GM12878 (cell line): ENCODE measurements at regions not wholly inside any gene's neighbourhood (a gene's known extent, or its start where the extent isn't known, plus 50 kb on each side); places are given as distances from the start of the nearest gene placed in this dataset.
A peak's percentile ranks its signal among the peaks of the same experiment; 100 is the strongest.

ENCODE experiments used
- ATAC-seq: fragments of 200-7000 bp; cut with Tn5 transposase; 3 replicates; pipeline ENCODE4 v1.9.1; 2020; ENCODE audit warnings: mild to moderate bottlenecking, moderate library complexity
- BruUV-seq: library from RNA; stranded (reverse); fragments of 400-500 nt; replicated peaks from 2 replicates; lab custom pipeline; 2021; lab: Mats Ljungman, UMichigan
- CTCF ChIA-PET: fragments of 300-600 bp; sonication (Branson Sonifier 250); formaldehyde crosslinking; extraction: SDS; loops from one replicate; lab custom pipeline; 2021; ENCODE audit warnings: inconsistent platforms; lab: Yijun Ruan, JAX
- POLR2A ChIA-PET: fragments of 350-600 bp; formaldehyde crosslinking; extraction: SDS; loops from one replicate; lab custom pipeline; 2021; ENCODE audit warnings: inconsistent platforms; lab: Charles Lee
- RAD21 ChIA-PET: fragments of 300-600 bp; sonication (Branson Sonifier 250); formaldehyde crosslinking; loops from one replicate; lab custom pipeline; 2023; ENCODE audit warnings: antibody characterized with exemption; ENCODE audit not compliant: unreplicated experiment; lab: Charles Lee
- SMC1A ChIA-PET: fragments of 300-600 bp; sonication (Branson Sonifier 250); formaldehyde crosslinking; loops from one replicate; lab custom pipeline; 2023; ENCODE audit not compliant: unreplicated experiment, uncharacterized antibody; lab: Charles Lee
- DNase-seq: peaks from one replicate; pipeline ENCODE4 v3.0.0-alpha.2; 2011; ENCODE audit warnings: low read depth, low spot score
- FAIRE-seq: peaks from 3 replicates; lab custom pipeline; 2011; peaks lifted over from hg19 to GRCh38; lab: Jason Lieb, UNC
- H2AFZ ChIP-seq: 2 replicates; pipeline ENCODE4 v1.6.0; 2011; ENCODE audit warnings: low read depth, low read length, control low read depth; ENCODE audit not compliant: control insufficient read depth
- H3K27ac ChIP-seq: 2 replicates; pipeline ENCODE4 v1.5.1; 2011; ENCODE audit warnings: control low read depth; ENCODE audit not compliant: control insufficient read depth, insufficient read depth
- H3K27me3 ChIP-seq, 2 experiments: replicated peaks in 1 of 2; 2 replicates each; pipeline versions ENCODE4 v1.6.0 to v1.6.1; 2011; ENCODE audit warnings: low read length in 1 of 2; ENCODE audit not compliant: control insufficient read depth in 2 of 2, insufficient read depth in 2 of 2
- H3K36me3 ChIP-seq, 2 experiments: 2 replicates each; pipeline ENCODE4 v1.5.1; 2011; ENCODE audit warnings: low read length in 1 of 2; ENCODE audit not compliant: control insufficient read depth in 2 of 2, insufficient read depth in 2 of 2
- H3K4me1 ChIP-seq: 2 replicates; pipeline ENCODE4 v1.6.1; 2011; ENCODE audit warnings: mild to moderate bottlenecking, low read length, moderate library complexity, mixed read lengths; ENCODE audit not compliant: control insufficient read depth, insufficient read depth
- H3K4me2 ChIP-seq: 2 replicates; pipeline ENCODE4 v1.6.0; 2011; ENCODE audit warnings: control low read depth; ENCODE audit not compliant: control insufficient read depth, insufficient read depth
- H3K4me3 ChIP-seq: fragments of 200-600 bp; sonication (generic); 2 replicates; pipeline ENCODE4 v1.5.1; 2016
- H3K79me2 ChIP-seq: 2 replicates; pipeline ENCODE4 v1.6.0; 2011; ENCODE audit warnings: low read length; ENCODE audit not compliant: control insufficient read depth, insufficient read depth
- H3K9ac ChIP-seq: 2 replicates; pipeline ENCODE4 v1.8.0; 2011; ENCODE audit warnings: low read length, control low read depth, mixed read lengths; ENCODE audit not compliant: control insufficient read depth, insufficient read depth
- H3K9me3 ChIP-seq: replicated peaks from 3 replicates; pipeline ENCODE4 v1.5.1; 2011; ENCODE audit warnings: mild to moderate bottlenecking, low read length; ENCODE audit not compliant: control insufficient read depth, insufficient read depth
- H4K20me1 ChIP-seq: 2 replicates; pipeline ENCODE4 v1.6.0; 2011; ENCODE audit not compliant: control insufficient read depth, insufficient read depth
- ATF7 ChIP-seq: fragments of 450-650 bp; IDR thresholded peaks from 2 replicates; pipeline ENCODE4 v1.6.1; 2016; ENCODE audit warnings: low read depth, mild to moderate bottlenecking
- BCL11A ChIP-seq: IDR thresholded peaks from 2 replicates; pipeline ENCODE4 v1.6.1; 2011; ENCODE audit warnings: low read depth, low read length
- CHD1 ChIP-seq: IDR thresholded peaks from 2 replicates; pipeline ENCODE4 v1.6.1; 2012; ENCODE audit warnings: low read depth, low read length, improper control_type of control experiment
- FOS ChIP-seq: IDR thresholded peaks from 3 replicates; pipeline ENCODE4 v1.6.1; 2011; ENCODE audit warnings: borderline replicate concordance; ENCODE audit not compliant: insufficient read length; ENCODE audit errors: extremely low read depth
- GATAD2B ChIP-seq: fragments of 450-650 bp; conservative IDR thresholded peaks from 2 replicates; pipeline ENCODE4 v1.6.1; 2017; ENCODE audit warnings: low read depth, mild to moderate bottlenecking, moderate library complexity
- HCFC1 ChIP-seq: fragments of 150-350 bp; IDR thresholded peaks from 2 replicates; pipeline ENCODE4 v1.6.1; 2014; ENCODE audit warnings: low read length
- JUND ChIP-seq: IDR thresholded peaks from 2 replicates; pipeline ENCODE4 v1.6.1; 2012; ENCODE audit warnings: low read depth, mild to moderate bottlenecking, low read length, improper control_type of control experiment, moderate library complexity
- MEF2B ChIP-seq: fragments of 450-650 bp; IDR thresholded peaks from 2 replicates; pipeline ENCODE4 v1.6.1; 2018; ENCODE audit warnings: mild to moderate bottlenecking, moderate library complexity; ENCODE audit not compliant: partially characterized antibody, poor library complexity, severe bottlenecking
- MTA2 ChIP-seq: fragments of 450-650 bp; IDR thresholded peaks from 2 replicates; pipeline ENCODE4 v1.6.1; 2016; ENCODE audit warnings: low read depth, mild to moderate bottlenecking, moderate library complexity
- POLR2AphosphoS2 ChIP-seq: IDR thresholded peaks from 2 replicates; pipeline ENCODE4 v1.6.1; 2011; ENCODE audit warnings: low read depth, mild to moderate bottlenecking, low read length, improper control_type of control experiment, moderate library complexity
- RAD51 ChIP-seq: fragments of 450-650 bp; IDR thresholded peaks from 2 replicates; pipeline ENCODE4 v1.6.1; 2016; ENCODE audit warnings: moderate library complexity, mild to moderate bottlenecking, inconsistent platforms
- RBBP5 ChIP-seq: fragments of 200-600 bp; sonication (generic); conservative IDR thresholded peaks from 2 replicates; pipeline ENCODE4 v1.6.1; 2016
- SPI1 ChIP-seq: IDR thresholded peaks from 2 replicates; pipeline ENCODE4 v1.6.1; 2011; ENCODE audit warnings: low read depth, mild to moderate bottlenecking, low read length, moderate library complexity, borderline replicate concordance; ENCODE audit not compliant: insufficient read depth
- TCF3 ChIP-seq: IDR thresholded peaks from 2 replicates; pipeline ENCODE4 v1.6.1; 2012; ENCODE audit warnings: low read depth, mild to moderate bottlenecking, low read length, borderline replicate concordance; ENCODE audit not compliant: insufficient read depth
- ZZZ3 ChIP-seq: IDR thresholded peaks from 2 replicates; pipeline ENCODE4 v1.6.1; 2011; ENCODE audit warnings: low read depth; ENCODE audit not compliant: control insufficient read depth, insufficient read length
- WGBS: methylation state at CpG from one replicate; pipeline ENCODE4 v1.1.6; 2016; ENCODE audit warnings: low lambda C conversion rate; ENCODE audit not compliant: insufficient replicate concordance, insufficient coverage; ENCODE audit errors: missing lambda C conversion rate; 5-methylcytosine and 5-hydroxymethylcytosine counted together
- in situ Hi-C: fragments of 300-500 bp; cut with MboI; formaldehyde crosslinking; loops from 9 replicates; pipeline ENCODE4 v1.14.3; 2018; ENCODE audit warnings: mixed read lengths
- intact Hi-C: fragments of 100-400 bp; cut with micrococcal nuclease; formaldehyde crosslinking; loops from one replicate; pipeline ENCODE4 v1.14.2; 2022; ENCODE audit not compliant: unreplicated experiment
- TF ChIP-seq, protein P1 (sequence below): fragments of 150-350 bp; IDR thresholded peaks from 2 replicates; pipeline ENCODE4 v1.6.1; 2016; ENCODE audit warnings: low read depth, low read length

GRCh38 chr2:107202962-107203591, 317.1 kb upstream of the ST6GAL2 start:
- H3K4me1 ChIP-seq = no peaks in the 10 kb centered on the region
- 38% methylated on average over 2 of the region's 2 CpGs for WGBS
- CTCF ChIA-PET = no interaction called here
- peak; percentile 88 for TF ChIP-seq MTA2
- no peak for TF ChIP-seq HCFC1
- no peak for TF ChIP-seq CHD1
- TF ChIP-seq RBBP5 = no peak
- TF ChIP-seq MEF2B = peak; percentile 11
- TF ChIP-seq JUND = peak; percentile 24; the same call in 1 of the 2 replicates
- TF ChIP-seq FOS = no peak
- TF ChIP-seq ZZZ3 = no peak
- TF ChIP-seq BCL11A = no peak
- 0 out of 2 replicates have a peak, but pooled peaks have one; percentile 18 for TF ChIP-seq SPI1
- peak; percentile 36; the same call in 1 of the 2 replicates for TF ChIP-seq RAD51
- TF ChIP-seq GATAD2B = no peak
- TF ChIP-seq TCF3 = no peak
- TF ChIP-seq POLR2AphosphoS2 = no peak
- TF ChIP-seq ATF7 = peak; percentile 45; the same call in 1 of the 2 replicates
- TF ChIP-seq, protein P1, sequence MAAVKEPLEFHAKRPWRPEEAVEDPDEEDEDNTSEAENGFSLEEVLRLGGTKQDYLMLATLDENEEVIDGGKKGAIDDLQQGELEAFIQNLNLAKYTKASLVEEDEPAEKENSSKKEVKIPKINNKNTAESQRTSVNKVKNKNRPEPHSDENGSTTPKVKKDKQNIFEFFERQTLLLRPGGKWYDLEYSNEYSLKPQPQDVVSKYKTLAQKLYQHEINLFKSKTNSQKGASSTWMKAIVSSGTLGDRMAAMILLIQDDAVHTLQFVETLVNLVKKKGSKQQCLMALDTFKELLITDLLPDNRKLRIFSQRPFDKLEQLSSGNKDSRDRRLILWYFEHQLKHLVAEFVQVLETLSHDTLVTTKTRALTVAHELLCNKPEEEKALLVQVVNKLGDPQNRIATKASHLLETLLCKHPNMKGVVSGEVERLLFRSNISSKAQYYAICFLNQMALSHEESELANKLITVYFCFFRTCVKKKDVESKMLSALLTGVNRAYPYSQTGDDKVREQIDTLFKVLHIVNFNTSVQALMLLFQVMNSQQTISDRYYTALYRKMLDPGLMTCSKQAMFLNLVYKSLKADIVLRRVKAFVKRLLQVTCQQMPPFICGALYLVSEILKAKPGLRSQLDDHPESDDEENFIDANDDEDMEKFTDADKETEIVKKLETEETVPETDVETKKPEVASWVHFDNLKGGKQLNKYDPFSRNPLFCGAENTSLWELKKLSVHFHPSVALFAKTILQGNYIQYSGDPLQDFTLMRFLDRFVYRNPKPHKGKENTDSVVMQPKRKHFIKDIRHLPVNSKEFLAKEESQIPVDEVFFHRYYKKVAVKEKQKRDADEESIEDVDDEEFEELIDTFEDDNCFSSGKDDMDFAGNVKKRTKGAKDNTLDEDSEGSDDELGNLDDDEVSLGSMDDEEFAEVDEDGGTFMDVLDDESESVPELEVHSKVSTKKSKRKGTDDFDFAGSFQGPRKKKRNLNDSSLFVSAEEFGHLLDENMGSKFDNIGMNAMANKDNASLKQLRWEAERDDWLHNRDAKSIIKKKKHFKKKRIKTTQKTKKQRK = no peak
- TF ChIP-seq, all 136 proteins: peak for 6
- FAIRE-seq = no peak
- Histone ChIP-seq H3K4me2 (no peak overlapping the region), H3K79me2 (no peaks in the 10 kb centered on the region), H3K9me3 (no peaks in the 10 kb centered on the region), H3K36me3 (no peaks in the 10 kb centered on the region), H4K20me1 (no peaks in the 10 kb centered on the region), H3K27ac (no peak overlapping the region), H2AFZ (no peak overlapping the region), H3K9ac (no peak overlapping the region), H3K4me3 (no peak overlapping the region), H3K27me3 (no peaks in the 10 kb centered on the region)
- peak; percentile 53 for ATAC-seq
- ChIA-PET RAD21 (no interaction called here), SMC1A (no interaction called here), POLR2A (no interaction called here)
- intact Hi-C loops (no loop called here), in situ Hi-C loops (no loop called here)
- no TSS peak for BruUV-seq
- DNase-seq = no peak
